ENCODE measurements at regions not wholly inside any gene's neighbourhood (a gene's known extent, or its start where the extent isn't known, plus 50 kb on each side); places are given as distances from the start of the nearest gene placed in this dataset.

GRCh38 chr13:39283072-39283471 lies 244.8 kb downstream of the NHLRC3 start:
- DNase-seq (ENCODE audit: low read depth, low spot score), result no peak

- DNase-seq (ENCODE audit: low read depth, low spot score), result no peak
These were observed 246.6 kb downstream of the NHLRC3 start for GRCh38 chr13:39284801-39285388.
